IgD-negative memory B cell (primary cell): ENCODE measurements at regions not wholly inside any gene's neighbourhood (a gene's known extent, or its start where the extent isn't known, plus 50 kb on each side); places are given as distances from the start of the nearest gene placed in this dataset.

Source experiments
- H3K27ac Mint-ChIP-seq, 3 donors: one replicate each; pipeline ENCODE4 v1.8.0; 2020 to 2022; ENCODE audit warnings: mild to moderate bottlenecking in 3 of 3, mixed read lengths in 3 of 3, moderate library complexity in 1 of 3
- H3K27me3 Mint-ChIP-seq: one replicate; pipeline ENCODE4 v1.8.0; 2021; ENCODE audit warnings: mixed read lengths
- H3K36me3 Mint-ChIP-seq: one replicate; pipeline ENCODE4 v1.8.0; 2020; ENCODE audit warnings: mild to moderate bottlenecking, mixed read lengths
- H3K4me1 Mint-ChIP-seq, 3 donors: one replicate each; pipeline ENCODE4 v1.8.0; 2020 to 2022; ENCODE audit warnings: mixed read lengths in 3 of 3, mild to moderate bottlenecking in 1 of 3
- H3K4me3 Mint-ChIP-seq, 4 donors: one replicate each; pipeline ENCODE4 v1.8.0; 2020 to 2022; ENCODE audit warnings: mild to moderate bottlenecking in 4 of 4, mixed read lengths in 4 of 4, moderate library complexity in 3 of 4
- H3K9me3 Mint-ChIP-seq, 3 donors: one replicate each; pipeline ENCODE4 v1.8.0; 2020 to 2021; ENCODE audit warnings: mixed read lengths in 3 of 3, mild to moderate bottlenecking in 1 of 3

DNA sequence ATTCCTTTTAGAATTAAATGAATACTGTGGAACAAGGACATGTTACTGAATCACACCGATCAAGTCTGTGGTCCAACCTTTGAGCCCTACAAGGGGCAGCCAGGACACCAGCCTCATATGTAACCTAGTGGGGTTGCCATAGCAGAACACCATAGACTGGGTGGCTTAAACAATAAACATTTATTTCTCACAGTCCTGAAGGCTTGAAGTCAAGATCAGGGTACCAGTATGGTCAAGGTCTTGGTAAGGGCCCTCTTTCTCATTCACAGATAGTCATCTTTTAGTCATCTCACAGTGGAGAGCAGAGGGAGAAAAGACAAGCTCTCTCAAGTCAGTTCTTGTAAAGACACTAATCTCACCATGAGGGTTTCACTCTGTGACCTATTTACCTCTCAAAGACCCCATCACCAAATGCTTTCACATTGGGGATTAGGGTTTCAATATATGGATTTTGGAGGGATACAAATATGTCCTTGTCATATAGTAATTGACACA lies 422.5 kb downstream of the GADD45G start:
- Mint-ChIP-seq H3K36me3 (no peaks in the 10 kb centered on the region), H3K27me3 (no peaks in the 10 kb centered on the region), H3K9me3 (peaks cover 0 to 2% (median 0%) of the 10 kb centered on the region in 3 donors), H3K4me3 (no peak overlapping the region), H3K4me1 (peaks cover 19 to 37% (median 24%) of the 10 kb centered on the region in 3 donors), H3K27ac (no peak overlapping the region)

DNA sequence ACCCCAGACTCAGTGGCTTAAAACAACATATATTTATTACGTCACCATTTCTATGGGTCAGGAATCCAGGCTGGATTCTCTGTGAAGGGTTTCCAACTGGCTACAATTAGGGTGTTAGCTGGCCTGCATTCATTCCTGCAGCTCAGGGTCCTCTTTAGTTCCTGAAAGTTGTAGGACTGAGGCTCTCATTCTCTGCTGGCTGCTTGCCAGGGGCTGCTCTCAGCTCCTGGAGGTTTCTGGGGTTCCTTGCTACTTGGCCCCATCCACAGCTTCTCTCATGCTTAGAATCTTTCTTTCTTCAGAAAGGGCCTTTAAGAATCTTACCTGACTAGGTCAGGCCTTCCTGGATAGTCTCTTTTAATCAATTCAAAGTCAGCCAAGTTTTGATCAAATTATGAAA lies 424.6 kb downstream of the GADD45G start:
- Mint-ChIP-seq H3K4me1 (peaks cover 12 to 19% (median 15%) of the 10 kb centered on the region in 3 donors), H3K36me3 (no peaks in the 10 kb centered on the region), H3K27me3 (no peaks in the 10 kb centered on the region), H3K4me3 (no peak overlapping the region), H3K9me3 (peaks cover 0 to 2% (median 0%) of the 10 kb centered on the region in 3 donors), H3K27ac (no peak overlapping the region)

DNA sequence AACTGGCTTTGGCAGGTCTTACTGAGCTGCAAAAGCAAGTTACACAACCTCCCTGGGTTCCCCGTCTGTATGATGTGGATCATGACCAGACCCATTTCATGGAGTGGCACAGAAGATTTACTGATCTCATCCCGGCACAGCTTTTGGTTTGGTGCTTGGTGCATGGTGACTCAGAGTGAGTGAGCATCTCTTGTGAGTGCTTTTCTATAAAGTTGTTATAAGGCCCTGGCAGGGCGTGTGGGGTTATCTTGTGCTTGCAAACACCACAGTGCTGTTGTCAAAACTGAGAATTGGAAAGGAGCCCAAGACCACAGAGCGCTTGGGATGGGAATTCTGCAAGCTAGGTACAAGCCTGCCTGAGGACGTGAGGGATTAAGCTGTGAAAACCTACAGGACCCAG lies 425.2 kb downstream of the GADD45G start:
- no peaks in the 10 kb centered on the region for H3K36me3 Mint-ChIP-seq
- peaks cover 7 to 13% (median 8%) of the 10 kb centered on the region in 3 donors for H3K4me1 Mint-ChIP-seq
- H3K27me3 Mint-ChIP-seq, result no peaks in the 10 kb centered on the region
- peaks cover 0 to 2% (median 0%) of the 10 kb centered on the region in 3 donors for H3K9me3 Mint-ChIP-seq
- H3K27ac Mint-ChIP-seq, result no peak overlapping the region
- no peak overlapping the region for H3K4me3 Mint-ChIP-seq

DNA sequence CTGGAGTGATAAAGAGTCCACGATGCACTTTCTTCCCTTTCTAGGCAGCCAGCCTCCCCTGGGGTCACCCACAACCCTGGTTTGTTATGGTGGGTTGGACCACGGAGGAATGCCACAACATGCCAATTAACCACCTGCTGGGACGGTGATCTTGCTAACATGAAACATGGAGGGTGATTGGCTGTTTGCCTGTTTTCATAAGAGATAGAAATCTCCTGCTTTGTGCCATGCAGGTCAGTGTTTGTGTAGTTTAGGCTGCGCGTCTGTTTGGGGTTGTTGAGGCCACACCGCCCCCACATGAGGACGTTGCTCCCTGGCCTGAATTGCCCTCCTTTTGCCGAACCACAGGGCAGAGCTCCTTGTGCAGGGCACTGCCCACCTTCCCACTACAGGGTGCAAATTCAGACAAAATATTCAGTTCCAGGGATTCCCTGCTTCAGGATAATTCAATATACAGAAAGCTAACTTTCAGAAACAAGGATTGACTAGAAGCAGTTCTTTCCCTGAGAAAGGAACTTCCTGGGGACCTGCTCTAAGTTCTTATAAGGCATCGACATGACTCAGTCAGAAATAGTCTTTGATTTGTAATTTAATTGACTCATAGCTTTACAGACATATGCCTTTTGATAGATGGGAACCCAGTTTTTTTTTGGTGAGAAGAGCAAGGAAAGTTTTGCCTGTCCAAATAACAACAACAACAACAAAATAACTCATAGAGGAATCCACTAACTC lies 427.6 kb downstream of the GADD45G start:
- Mint-ChIP-seq H3K36me3 (no peaks in the 10 kb centered on the region), H3K4me1 (peaks cover 0 to 1% (median 0%) of the 10 kb centered on the region in 3 donors), H3K27ac (no peak overlapping the region), H3K9me3 (peaks cover 0 to 2% (median 0%) of the 10 kb centered on the region in 3 donors), H3K4me3 (no peak overlapping the region), H3K27me3 (no peaks in the 10 kb centered on the region)

DNA sequence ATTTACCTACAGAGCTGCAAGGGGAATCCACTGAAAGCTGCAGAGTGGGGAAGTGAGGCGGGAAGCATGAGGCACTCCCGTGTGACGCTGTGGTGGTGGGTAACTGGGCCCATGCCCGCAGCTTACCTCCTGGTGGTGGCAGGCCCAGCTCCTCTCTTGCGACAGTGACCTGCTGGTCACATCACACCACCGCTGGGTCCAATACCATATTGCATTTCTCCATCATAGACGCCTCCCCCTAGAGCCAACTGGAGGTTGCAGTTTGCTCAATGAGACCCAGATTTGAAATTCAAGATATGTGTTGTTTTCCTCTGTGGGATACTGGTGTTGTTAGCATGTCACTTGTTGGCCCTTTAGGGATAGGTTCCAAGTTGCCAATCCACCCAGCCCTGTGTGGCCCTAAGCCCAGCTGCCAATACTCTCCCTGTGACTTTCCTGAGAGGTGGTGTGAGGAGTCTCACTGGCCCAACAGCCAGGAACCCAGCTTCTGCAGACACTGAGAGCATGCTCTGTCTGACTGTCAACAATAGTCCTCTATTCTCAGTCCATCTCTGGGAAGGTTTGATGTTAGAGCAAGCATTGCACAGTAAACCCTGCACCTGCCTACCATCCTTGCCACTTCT lies 428.3 kb downstream of the GADD45G start:
- H3K4me3 Mint-ChIP-seq, result no peak overlapping the region
- H3K4me1 Mint-ChIP-seq, result peaks cover 0 to 1% (median 0%) of the 10 kb centered on the region in 3 donors
- H3K27ac Mint-ChIP-seq, result peak overlapping the region in 1 of 3 donors; percentile 40
- H3K36me3 Mint-ChIP-seq, result no peaks in the 10 kb centered on the region
- H3K27me3 Mint-ChIP-seq, result no peaks in the 10 kb centered on the region
- H3K9me3 Mint-ChIP-seq, result peaks cover 0 to 2% (median 0%) of the 10 kb centered on the region in 3 donors

DNA sequence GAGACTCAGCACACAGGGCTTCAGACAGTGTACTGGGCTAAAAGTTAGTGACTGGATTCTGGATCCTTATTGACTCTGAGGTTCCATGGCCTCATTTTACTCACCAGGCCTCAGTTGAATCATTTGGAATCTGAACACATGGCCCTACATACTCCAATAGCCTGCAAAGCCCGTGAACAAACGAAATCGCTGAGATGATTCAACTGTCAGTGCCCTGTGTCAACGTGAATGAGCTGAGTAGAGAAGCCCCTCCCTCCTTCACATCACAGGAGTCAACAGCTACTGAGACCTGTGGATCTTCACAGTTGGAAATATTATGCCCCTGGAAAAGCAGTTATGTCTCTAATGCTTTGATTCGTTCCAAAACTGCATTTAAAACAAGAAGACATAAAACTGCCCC lies 429.3 kb downstream of the GADD45G start:
- Mint-ChIP-seq H3K4me3 (no peak overlapping the region), H3K27ac (no peak overlapping the region), H3K4me1 (peaks cover 0 to 1% (median 0%) of the 10 kb centered on the region in 3 donors), H3K27me3 (no peaks in the 10 kb centered on the region), H3K9me3 (peaks cover 0 to 2% (median 0%) of the 10 kb centered on the region in 3 donors), H3K36me3 (no peaks in the 10 kb centered on the region)

DNA sequence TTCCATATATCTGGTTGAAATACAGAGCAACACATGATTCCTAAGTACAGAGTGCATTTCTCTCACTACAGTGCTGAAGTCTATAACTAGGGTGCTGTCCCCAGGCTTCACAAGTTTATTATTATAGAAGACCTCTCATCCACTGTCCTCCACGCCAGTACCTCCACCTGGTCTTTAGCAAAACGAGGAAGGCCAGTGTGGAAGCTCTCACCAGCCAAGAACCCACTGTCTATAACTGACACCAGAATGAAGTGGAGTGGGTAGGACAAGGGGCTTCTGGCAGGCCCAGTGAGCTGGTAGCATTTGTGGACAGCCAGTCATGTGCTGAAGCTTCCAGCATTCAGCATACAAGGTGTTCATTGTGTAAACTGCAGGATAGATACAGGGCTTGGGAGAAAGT lies 430.7 kb downstream of the GADD45G start:
- peaks cover 0 to 2% (median 0%) of the 10 kb centered on the region in 3 donors for H3K9me3 Mint-ChIP-seq
- H3K27me3 Mint-ChIP-seq, result no peaks in the 10 kb centered on the region
- H3K4me3 Mint-ChIP-seq, result no peak overlapping the region
- peaks cover 0 to 1% (median 0%) of the 10 kb centered on the region in 3 donors for H3K4me1 Mint-ChIP-seq
- no peak overlapping the region for H3K27ac Mint-ChIP-seq
- H3K36me3 Mint-ChIP-seq, result no peaks in the 10 kb centered on the region

DNA sequence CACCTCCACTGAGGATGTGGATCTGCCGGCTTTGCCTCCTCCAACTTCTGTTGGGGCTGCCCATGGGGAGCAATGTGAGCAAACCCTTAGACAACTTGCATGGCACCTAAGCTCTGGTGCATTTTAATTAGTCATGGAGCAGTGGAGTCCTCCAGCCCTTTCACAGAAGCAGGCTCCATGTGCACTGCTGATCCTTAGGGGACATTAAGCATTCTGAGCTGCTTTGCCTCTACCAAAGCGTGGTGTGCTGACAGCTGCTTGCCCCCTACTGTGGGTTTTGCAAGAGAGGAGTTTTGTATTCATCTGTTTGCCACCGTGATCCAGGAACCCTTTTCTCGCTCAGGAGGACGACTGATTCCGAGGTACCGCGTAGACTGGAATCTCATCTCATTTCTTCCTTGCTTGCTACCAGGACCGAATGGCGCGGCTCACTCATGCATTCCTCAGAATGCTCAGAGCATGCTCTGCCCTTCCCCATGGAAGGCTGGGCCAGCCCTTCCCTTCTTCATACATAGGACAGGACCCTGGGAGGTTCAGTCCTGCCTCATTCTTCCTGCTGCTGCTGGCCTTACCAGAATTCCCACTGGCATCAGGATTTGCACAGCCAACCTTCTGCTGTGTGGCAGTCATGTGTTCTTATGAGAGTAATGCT lies 432.5 kb downstream of the GADD45G start:
- Mint-ChIP-seq H3K27me3 (no peaks in the 10 kb centered on the region), H3K4me3 (no peak overlapping the region), H3K27ac (no peak overlapping the region), H3K36me3 (no peaks in the 10 kb centered on the region), H3K4me1 (peaks cover 0 to 1% (median 0%) of the 10 kb centered on the region in 3 donors), H3K9me3 (no peaks in the 10 kb centered on the region)

DNA sequence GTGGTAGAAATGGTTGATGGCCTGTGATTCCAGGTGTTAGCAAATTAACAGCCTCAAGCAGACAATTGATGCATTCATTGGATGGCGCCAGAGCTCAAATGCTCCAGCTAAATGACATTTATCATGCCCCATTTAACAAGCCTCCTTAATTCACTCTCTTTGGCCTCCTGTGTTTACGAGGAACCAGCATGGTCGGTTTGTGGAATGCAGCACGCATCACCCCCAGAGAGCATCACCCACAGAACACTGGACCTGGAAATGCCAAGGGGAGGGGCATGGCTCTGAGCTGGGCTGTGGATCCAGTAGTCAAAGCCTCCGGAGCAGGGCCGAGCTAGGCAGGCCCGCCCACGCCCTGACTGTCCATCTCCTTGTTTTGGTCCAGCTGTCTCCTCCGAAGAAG lies 434.0 kb downstream of the GADD45G start:
- Mint-ChIP-seq H3K4me3 (no peak overlapping the region), H3K4me1 (peaks cover 0 to 4% (median 1%) of the 10 kb centered on the region in 3 donors), H3K27me3 (no peaks in the 10 kb centered on the region), H3K36me3 (no peaks in the 10 kb centered on the region), H3K27ac (no peak overlapping the region), H3K9me3 (no peaks in the 10 kb centered on the region)

DNA sequence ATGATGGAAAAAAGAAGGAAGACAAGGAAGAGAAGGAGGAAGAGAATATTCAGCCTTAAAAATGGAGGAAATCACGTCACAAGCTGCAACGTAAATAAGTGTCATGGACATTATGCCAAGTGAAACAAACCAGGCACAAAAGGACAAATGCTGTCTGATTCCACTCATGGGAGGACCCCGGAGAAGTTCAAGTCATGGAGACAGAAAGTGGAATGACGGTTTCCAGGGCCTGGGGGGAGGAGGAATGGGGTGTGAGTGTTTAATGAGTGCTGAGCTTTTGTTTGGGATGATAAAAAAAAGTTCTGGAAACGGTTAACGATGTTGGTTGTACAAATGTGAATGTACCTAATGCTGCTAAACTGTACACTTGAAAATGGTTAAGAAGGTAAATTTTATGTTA lies 439.5 kb downstream of the GADD45G start:
- H3K27me3 Mint-ChIP-seq, result no peaks in the 10 kb centered on the region
- H3K27ac Mint-ChIP-seq, result no peak overlapping the region
- H3K36me3 Mint-ChIP-seq, result no peaks in the 10 kb centered on the region
- H3K4me3 Mint-ChIP-seq, result no peak overlapping the region
- peaks cover 0 to 8% (median 0%) of the 10 kb centered on the region in 3 donors for H3K4me1 Mint-ChIP-seq
- H3K9me3 Mint-ChIP-seq, result peaks cover 0 to 4% (median 0%) of the 10 kb centered on the region in 3 donors

DNA sequence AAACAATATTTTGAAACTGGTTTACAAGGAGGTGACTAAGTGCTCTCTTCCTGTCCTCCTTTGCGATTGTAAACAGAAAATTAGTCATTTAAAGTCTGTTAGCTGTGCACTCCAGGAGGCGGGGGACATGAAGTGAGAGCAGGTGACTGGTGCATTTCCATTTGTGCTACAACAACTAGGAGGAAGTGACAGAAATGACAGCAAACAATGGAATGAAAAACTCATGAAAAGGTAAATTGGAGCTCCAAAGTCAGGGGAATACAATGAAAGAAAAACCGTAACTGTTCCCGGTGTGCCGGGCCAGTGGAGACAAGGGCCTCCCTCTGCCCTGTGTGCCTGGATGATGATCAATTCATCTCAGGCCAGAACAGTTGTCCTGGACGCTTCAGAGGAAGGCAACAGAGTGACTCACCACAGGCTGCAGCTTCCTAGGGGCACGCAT lies 439.9 kb downstream of the GADD45G start:
- Mint-ChIP-seq H3K4me1 (peaks cover 0 to 8% (median 0%) of the 10 kb centered on the region in 3 donors), H3K4me3 (no peak overlapping the region), H3K36me3 (no peaks in the 10 kb centered on the region), H3K27ac (no peak overlapping the region), H3K9me3 (peaks cover 0 to 4% (median 0%) of the 10 kb centered on the region in 3 donors), H3K27me3 (no peaks in the 10 kb centered on the region)

DNA sequence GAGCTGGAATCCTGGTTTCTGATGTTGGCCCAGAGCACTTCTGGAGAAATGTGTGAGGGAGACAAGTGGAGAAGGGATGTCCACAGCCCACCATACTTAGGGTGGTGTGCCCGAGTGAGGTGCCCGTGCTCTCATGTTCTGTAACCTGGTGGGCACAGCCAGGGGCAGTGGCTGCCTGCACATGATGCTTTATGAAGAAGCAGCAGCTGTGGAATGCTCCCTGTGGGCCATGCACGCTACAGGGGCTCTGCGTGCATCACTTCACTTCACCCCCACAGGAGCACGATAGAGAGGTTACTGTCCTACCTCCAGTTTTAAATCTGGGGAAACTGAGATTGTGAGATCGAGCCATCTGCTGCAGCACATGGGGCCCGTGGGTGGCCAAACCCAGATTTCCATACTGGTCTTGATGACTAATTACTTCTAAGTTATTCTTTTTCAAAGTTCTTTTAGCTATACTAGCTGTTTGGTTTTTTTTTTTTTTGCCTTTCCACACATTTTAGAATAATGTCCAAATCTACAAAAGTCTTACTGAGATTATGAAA lies 441.6 kb downstream of the GADD45G start:
- Mint-ChIP-seq H3K27ac (no peak overlapping the region), H3K36me3 (no peaks in the 10 kb centered on the region), H3K4me3 (no peak overlapping the region), H3K9me3 (peaks cover 0 to 4% (median 0%) of the 10 kb centered on the region in 3 donors), H3K27me3 (no peaks in the 10 kb centered on the region), H3K4me1 (peaks cover 0 to 8% (median 0%) of the 10 kb centered on the region in 3 donors)

DNA sequence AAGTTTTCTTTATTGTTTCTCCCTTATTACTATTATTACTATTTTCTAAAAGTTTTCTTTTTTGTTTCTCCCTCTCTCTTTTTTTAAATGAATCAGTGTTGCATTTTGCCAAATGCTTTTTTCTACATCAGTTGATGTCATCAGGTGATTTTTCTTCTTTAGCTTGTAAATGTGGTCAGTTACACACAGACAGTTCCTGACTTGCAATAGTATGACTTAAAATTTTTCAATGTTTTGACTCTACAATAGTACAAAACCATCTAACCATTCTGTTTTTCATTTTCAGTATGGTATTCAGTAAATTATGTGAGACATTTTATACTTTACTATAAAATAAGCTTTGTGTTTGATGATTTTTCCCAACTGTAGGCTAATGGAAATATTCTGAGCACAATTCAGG lies 443.0 kb downstream of the GADD45G start:
- Mint-ChIP-seq H3K27me3 (no peaks in the 10 kb centered on the region), H3K36me3 (no peaks in the 10 kb centered on the region), H3K4me1 (peaks cover 0 to 8% (median 0%) of the 10 kb centered on the region in 3 donors), H3K9me3 (peaks cover 0 to 4% (median 0%) of the 10 kb centered on the region in 3 donors), H3K4me3 (no peak overlapping the region), H3K27ac (no peak overlapping the region)

DNA sequence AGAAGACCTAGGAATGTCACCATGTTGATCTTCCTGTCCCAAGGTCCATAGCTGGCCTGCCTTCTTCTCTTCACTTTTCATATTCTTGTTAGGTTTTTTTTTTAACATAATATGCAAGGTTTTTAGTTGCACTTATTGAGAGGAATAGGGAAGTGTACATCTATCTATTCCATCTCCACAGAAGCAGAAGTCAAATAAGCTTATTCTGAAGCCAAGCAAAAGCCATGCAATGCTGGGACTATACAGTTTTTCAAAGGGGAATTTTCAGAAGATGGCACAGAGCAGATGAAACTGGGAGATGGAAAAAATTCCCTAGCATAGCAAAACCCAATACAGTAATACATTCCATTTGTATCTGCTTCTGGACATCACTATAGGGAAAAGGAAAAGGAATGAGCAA lies 447.6 kb downstream of the GADD45G start:
- H3K36me3 Mint-ChIP-seq, result no peaks in the 10 kb centered on the region
- peaks cover 14% of the 10 kb centered on the region for H3K27me3 Mint-ChIP-seq
- no peak overlapping the region for H3K4me3 Mint-ChIP-seq
- no peak overlapping the region for H3K27ac Mint-ChIP-seq
- peaks cover 0 to 12% (median 4%) of the 10 kb centered on the region in 3 donors for H3K9me3 Mint-ChIP-seq
- no peaks in the 10 kb centered on the region for H3K4me1 Mint-ChIP-seq

DNA sequence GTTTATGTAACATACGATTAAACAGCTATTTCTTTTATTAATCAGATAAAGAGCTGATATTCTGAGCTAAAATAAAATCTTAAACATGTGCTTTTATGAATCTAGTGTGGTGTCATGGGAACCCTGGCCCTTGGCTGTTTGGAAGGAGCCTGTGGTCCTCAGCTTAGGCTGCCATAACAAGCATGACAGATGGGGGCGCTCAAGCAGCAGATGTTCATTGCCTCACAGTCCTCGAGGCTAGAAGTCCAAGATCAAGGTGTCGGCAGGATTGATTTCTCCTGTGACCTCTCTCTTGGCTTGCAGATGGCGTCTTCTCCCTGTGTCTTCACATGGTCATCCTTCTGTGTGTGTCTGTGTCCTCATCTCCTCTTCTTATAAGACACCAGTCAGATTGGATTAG lies 448.2 kb downstream of the GADD45G start:
- no peak overlapping the region for H3K4me3 Mint-ChIP-seq
- peaks cover 14% of the 10 kb centered on the region for H3K27me3 Mint-ChIP-seq

More for the DNA sequence above, 448.2 kb downstream of the GADD45G start:
- peaks cover 0 to 12% (median 4%) of the 10 kb centered on the region in 3 donors for H3K9me3 Mint-ChIP-seq
- no peak overlapping the region for H3K27ac Mint-ChIP-seq
- no peaks in the 10 kb centered on the region for H3K4me1 Mint-ChIP-seq
- no peaks in the 10 kb centered on the region for H3K36me3 Mint-ChIP-seq
